AG09319 (cell line): ENCODE measurements at regions not wholly inside any gene's neighbourhood (a gene's known extent, or its start where the extent isn't known, plus 50 kb on each side); places are given as distances from the start of the nearest gene placed in this dataset.

Source experiments
- DNase-seq: peaks from one replicate; pipeline ENCODE4 v3.0.0-alpha.2; 2010; ENCODE audit warnings: low read depth; ENCODE audit errors: extremely low read depth
- CTCF ChIP-seq: IDR thresholded peaks from 2 replicates; pipeline ENCODE4 v1.5.1; 2011; ENCODE audit warnings: low read depth, mild to moderate bottlenecking, inconsistent platforms, low read length, moderate library complexity

DNA sequence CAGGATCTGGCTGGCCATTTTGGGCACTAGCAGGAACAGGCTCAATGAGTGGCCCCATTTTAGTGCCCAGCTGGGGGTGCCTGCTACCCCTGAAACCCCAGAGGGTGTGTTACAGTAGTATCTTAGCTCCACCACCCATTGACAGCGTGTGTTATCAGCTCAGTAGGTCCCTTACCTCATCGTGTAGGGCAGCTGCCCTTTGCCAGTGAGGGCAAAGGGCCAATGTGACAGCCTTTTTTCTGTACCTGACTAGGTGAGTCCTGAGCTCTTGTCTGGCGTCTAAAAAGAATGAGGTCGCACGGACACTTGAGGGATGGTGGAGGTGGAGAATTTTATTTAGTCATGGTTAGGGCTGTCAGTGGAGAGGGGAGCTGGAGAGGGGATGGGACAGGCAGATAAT is 462.2 kb downstream of the PIK3C3 start:
- DNase-seq: no peak
- TF ChIP-seq CTCF: no peak

DNA sequence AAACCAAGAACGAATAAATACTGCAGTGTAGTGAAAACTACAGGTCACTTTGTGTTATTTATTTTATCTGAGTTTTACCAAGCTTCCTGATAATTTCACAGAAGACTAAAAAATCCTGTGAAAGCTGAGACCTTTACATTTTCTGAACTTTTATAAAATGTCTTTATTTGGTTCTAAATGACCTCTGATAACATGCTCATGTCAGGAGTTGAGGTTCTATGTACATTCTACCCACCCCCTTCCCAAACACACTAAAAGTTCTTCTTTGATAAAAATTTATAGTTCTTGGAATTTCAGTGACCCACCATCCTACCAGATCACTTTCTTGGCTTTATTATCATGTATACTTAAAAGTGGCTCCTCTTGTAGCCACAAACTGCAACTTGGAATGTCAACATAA is 463.1 kb downstream of the PIK3C3 start:
- no peak for DNase-seq
- TF ChIP-seq CTCF: no peak

DNA sequence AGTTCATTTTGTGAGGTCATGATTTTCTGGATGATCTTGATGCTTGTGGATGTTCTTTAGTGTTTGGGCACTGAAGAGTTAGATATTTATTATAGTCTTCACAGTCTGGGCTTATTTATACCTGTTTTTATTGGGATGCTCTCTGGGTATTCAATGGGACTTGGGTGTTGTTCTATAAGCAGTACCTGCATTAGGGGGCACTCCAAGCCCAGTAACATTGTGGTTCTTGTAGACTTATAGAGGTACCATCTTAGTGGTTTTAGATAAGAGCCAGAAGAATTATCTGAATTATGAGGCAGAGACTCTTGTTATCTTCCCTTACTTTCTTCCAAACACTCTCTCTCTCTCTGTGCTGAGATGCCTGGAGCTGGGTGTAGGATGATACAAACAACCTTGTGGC is 470.0 kb downstream of the PIK3C3 start:
- no peak for DNase-seq
- no peak for TF ChIP-seq CTCF

DNA sequence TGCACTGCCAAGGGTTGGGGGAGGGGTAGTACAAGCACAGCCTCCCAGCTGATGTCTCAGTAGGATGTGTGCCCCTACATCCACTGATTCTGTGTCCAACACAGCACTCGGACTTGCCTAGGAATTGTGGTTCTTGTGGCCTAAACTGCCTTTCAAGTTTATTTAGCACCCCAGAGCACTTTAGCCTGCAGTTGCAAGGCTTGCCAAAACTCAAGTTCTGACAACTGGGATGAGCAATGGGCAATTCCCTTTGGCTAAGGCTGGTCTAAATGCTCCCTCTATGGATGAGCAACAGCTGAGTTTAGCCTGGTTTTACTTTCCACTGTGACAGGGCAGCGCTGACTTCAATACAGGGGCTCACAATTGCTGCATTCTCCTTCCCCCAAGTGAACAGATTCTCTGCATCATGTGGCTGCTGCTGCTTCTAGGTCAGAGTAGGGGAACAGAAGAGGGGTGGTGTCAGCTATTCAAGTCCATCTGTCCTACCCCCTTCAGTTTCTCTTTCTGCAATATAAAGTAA is 471.5 kb downstream of the PIK3C3 start:
- no peak for TF ChIP-seq CTCF
- no peak for DNase-seq

DNA sequence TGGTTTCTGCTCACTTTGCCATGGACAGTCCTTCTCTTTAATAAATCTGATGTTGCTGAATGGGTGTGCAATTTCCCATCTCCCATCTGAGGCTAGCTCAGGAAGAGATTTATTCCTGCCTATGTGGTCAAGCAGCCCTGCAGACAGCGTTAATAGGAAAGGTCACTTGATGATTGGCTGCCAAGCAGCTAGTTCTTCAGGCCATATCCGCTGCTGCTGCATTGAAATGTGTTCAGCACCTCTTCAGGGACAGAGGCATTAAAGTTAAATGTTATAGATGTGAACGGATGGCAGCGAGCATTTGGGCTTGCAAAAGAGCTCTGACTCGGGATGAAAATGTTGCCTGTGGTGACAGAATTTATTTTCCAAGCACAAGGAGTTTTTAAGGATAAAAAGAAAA is 474.2 kb downstream of the PIK3C3 start:
- DNase-seq: no peak
- no peak for TF ChIP-seq CTCF

DNA sequence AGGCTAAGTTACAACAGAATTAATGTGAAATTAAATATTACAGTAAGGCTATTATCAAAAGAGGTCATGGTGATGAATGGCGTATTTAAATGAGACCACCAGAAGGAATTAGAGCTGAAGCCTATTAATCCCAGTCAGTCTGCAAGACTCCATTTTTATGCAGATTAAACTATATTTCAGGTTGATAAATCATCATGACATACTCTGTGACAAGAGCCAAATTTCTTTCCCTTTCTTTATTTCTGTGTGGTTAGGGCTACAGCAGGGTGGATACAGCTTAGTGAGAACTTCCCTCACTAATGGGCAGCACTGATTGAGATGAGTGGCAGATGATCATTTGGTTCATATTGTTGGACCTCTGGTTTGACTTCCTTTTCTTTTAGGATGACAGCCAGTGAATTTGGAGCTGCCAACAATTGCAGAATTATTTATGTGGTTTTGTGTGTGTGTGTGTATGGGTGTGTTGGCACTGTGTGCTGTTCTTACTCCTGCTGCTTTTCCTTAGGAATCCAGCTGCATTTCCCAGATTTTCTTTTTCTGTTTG is 481.3 kb downstream of the PIK3C3 start:
- TF ChIP-seq CTCF: no peak
- DNase-seq: no peak

GRCh38 chr18:42437001-42437400 is 482.0 kb downstream of the PIK3C3 start:
- no peak for DNase-seq
- no peak for TF ChIP-seq CTCF
